ENCODE measurements at regions not wholly inside any gene's neighbourhood (a gene's known extent, or its start where the extent isn't known, plus 50 kb on each side); places are given as distances from the start of the nearest gene placed in this dataset.

GRCh38 chr17:79505199-79505598 lies 105.7 kb downstream of the RBFOX3 start:
- no peaks in the 10 kb centered on the region for H3K9me3 ChIP-seq (ENCODE audit: low read length)
- DNase-seq = no peak

GRCh38 chr17:79504181-79504605 lies 106.7 kb downstream of the RBFOX3 start:
- no peak for DNase-seq
- Histone ChIP-seq H3K27ac (ENCODE audit: low read length) (no peak overlapping the region), H3K4me1 (ENCODE audit: low read length) (no peaks in the 10 kb centered on the region), H4K20me1 (ENCODE audit: insufficient read depth, low read depth, low read length) (no peaks in the 10 kb centered on the region), H3K4me2 (ENCODE audit: low read depth, low read length, poor library complexity, severe bottlenecking) (no peak overlapping the region), H3K9me3 (ENCODE audit: low read length) (no peaks in the 10 kb centered on the region), H3K4me3 (ENCODE audit: low read length) (no peak overlapping the region), H3K9ac (ENCODE audit: low read length) (no peak overlapping the region), H3K9me2 (replicated peaks; ENCODE audit: insufficient read depth, low read length) (no peaks in the 10 kb centered on the region), H3K79me2 (ENCODE audit: low read length) (no peaks in the 10 kb centered on the region), H3K27me3 (ENCODE audit: low read length) (no peaks in the 10 kb centered on the region), H2AFZ (ENCODE audit: low read length) (no peak overlapping the region), H3K36me3 (ENCODE audit: insufficient read depth, low read length) (no peaks in the 10 kb centered on the region)

More at GRCh38 chr17:79505199-79505598, 105.7 kb downstream of the RBFOX3 start:
- Histone ChIP-seq H2AFZ (ENCODE audit: low read length) (no peak overlapping the region), H3K9me2 (replicated peaks; ENCODE audit: insufficient read depth, low read length) (no peaks in the 10 kb centered on the region), H3K4me2 (ENCODE audit: low read depth, low read length, poor library complexity, severe bottlenecking) (no peak overlapping the region), H3K79me2 (ENCODE audit: low read length) (no peaks in the 10 kb centered on the region), H3K4me1 (ENCODE audit: low read length) (no peaks in the 10 kb centered on the region), H3K36me3 (ENCODE audit: insufficient read depth, low read length) (no peaks in the 10 kb centered on the region), H3K4me3 (ENCODE audit: low read length) (no peak overlapping the region), H3K9ac (ENCODE audit: low read length) (no peak overlapping the region), H3K27me3 (ENCODE audit: low read length) (no peaks in the 10 kb centered on the region), H4K20me1 (ENCODE audit: insufficient read depth, low read depth, low read length) (no peaks in the 10 kb centered on the region), H3K27ac (ENCODE audit: low read length) (no peak overlapping the region)

- H3K9me2 ChIP-seq (replicated peaks; ENCODE audit: insufficient read depth, low read length) = no peaks in the 10 kb centered on the region
- H3K27ac ChIP-seq (ENCODE audit: low read length) = no peak overlapping the region
- no peaks in the 10 kb centered on the region for H3K79me2 ChIP-seq (ENCODE audit: low read length)
- H3K36me3 ChIP-seq (ENCODE audit: insufficient read depth, low read length) = no peaks in the 10 kb centered on the region
- H3K4me2 ChIP-seq (ENCODE audit: low read depth, low read length, poor library complexity, severe bottlenecking) = no peak overlapping the region
- H3K9me3 ChIP-seq (ENCODE audit: low read length) = no peaks in the 10 kb centered on the region
- no peak overlapping the region for H3K9ac ChIP-seq (ENCODE audit: low read length)
- no peaks in the 10 kb centered on the region for H4K20me1 ChIP-seq (ENCODE audit: insufficient read depth, low read depth, low read length)
- no peak overlapping the region for H2AFZ ChIP-seq (ENCODE audit: low read length)
- no peak overlapping the region for H3K4me3 ChIP-seq (ENCODE audit: low read length)
- no peak for DNase-seq
- no peaks in the 10 kb centered on the region for H3K4me1 ChIP-seq (ENCODE audit: low read length)
- H3K27me3 ChIP-seq (ENCODE audit: low read length) = no peaks in the 10 kb centered on the region
Measured at GRCh38 chr17:79503126-79503839, 107.6 kb downstream of the RBFOX3 start.

- Histone ChIP-seq H2AFZ (ENCODE audit: low read length) (no peak overlapping the region), H3K4me3 (ENCODE audit: low read length) (no peak overlapping the region), H3K9me2 (replicated peaks; ENCODE audit: insufficient read depth, low read length) (no peaks in the 10 kb centered on the region), H3K4me2 (ENCODE audit: low read depth, low read length, poor library complexity, severe bottlenecking) (no peak overlapping the region), H3K27ac (ENCODE audit: low read length) (no peak overlapping the region), H3K4me1 (ENCODE audit: low read length) (no peaks in the 10 kb centered on the region), H3K27me3 (ENCODE audit: low read length) (no peaks in the 10 kb centered on the region), H3K36me3 (ENCODE audit: insufficient read depth, low read length) (no peaks in the 10 kb centered on the region), H3K9ac (ENCODE audit: low read length) (no peak overlapping the region), H3K9me3 (ENCODE audit: low read length) (no peaks in the 10 kb centered on the region), H3K79me2 (ENCODE audit: low read length) (no peaks in the 10 kb centered on the region), H4K20me1 (ENCODE audit: insufficient read depth, low read depth, low read length) (no peaks in the 10 kb centered on the region)
- no peak for DNase-seq
Measured at GRCh38 chr17:79501910-79502309, 108.9 kb downstream of the RBFOX3 start.

GRCh38 chr17:79500745-79501618 lies 109.9 kb downstream of the RBFOX3 start:
- H4K20me1 ChIP-seq (ENCODE audit: insufficient read depth, low read depth, low read length) = no peaks in the 10 kb centered on the region
- no peaks in the 10 kb centered on the region for H3K9me2 ChIP-seq (replicated peaks; ENCODE audit: insufficient read depth, low read length)
- DNase-seq = no peak
- no peak overlapping the region for H3K4me3 ChIP-seq (ENCODE audit: low read length)
- no peaks in the 10 kb centered on the region for H3K9me3 ChIP-seq (ENCODE audit: low read length)
- no peak overlapping the region for H2AFZ ChIP-seq (ENCODE audit: low read length)
- H3K27me3 ChIP-seq (ENCODE audit: low read length) = no peaks in the 10 kb centered on the region
- no peak overlapping the region for H3K9ac ChIP-seq (ENCODE audit: low read length)
- no peaks in the 10 kb centered on the region for H3K79me2 ChIP-seq (ENCODE audit: low read length)
- no peaks in the 10 kb centered on the region for H3K36me3 ChIP-seq (ENCODE audit: insufficient read depth, low read length)
- H3K4me2 ChIP-seq (ENCODE audit: low read depth, low read length, poor library complexity, severe bottlenecking) = no peak overlapping the region
- no peak overlapping the region for H3K27ac ChIP-seq (ENCODE audit: low read length)
- no peaks in the 10 kb centered on the region for H3K4me1 ChIP-seq (ENCODE audit: low read length)

GRCh38 chr17:79498854-79499253 lies 112.0 kb downstream of the RBFOX3 start:
- no peak for DNase-seq
- no peaks in the 10 kb centered on the region for H3K36me3 ChIP-seq (ENCODE audit: insufficient read depth, low read length)
- no peaks in the 10 kb centered on the region for H3K4me1 ChIP-seq (ENCODE audit: low read length)
- H3K9me2 ChIP-seq (replicated peaks; ENCODE audit: insufficient read depth, low read length) = no peaks in the 10 kb centered on the region
- H3K9me3 ChIP-seq (ENCODE audit: low read length) = no peaks in the 10 kb centered on the region
- no peaks in the 10 kb centered on the region for H3K27me3 ChIP-seq (ENCODE audit: low read length)
- no peak overlapping the region for H3K4me2 ChIP-seq (ENCODE audit: low read depth, low read length, poor library complexity, severe bottlenecking)
- H3K79me2 ChIP-seq (ENCODE audit: low read length) = no peaks in the 10 kb centered on the region
- no peak overlapping the region for H3K4me3 ChIP-seq (ENCODE audit: low read length)
- no peaks in the 10 kb centered on the region for H4K20me1 ChIP-seq (ENCODE audit: insufficient read depth, low read depth, low read length)
- no peak overlapping the region for H3K27ac ChIP-seq (ENCODE audit: low read length)
- H3K9ac ChIP-seq (ENCODE audit: low read length) = no peak overlapping the region
- no peak overlapping the region for H2AFZ ChIP-seq (ENCODE audit: low read length)

- H3K27me3 ChIP-seq (ENCODE audit: low read length) = no peaks in the 10 kb centered on the region
- H3K4me1 ChIP-seq (ENCODE audit: low read length) = no peaks in the 10 kb centered on the region
- no peaks in the 10 kb centered on the region for H3K9me2 ChIP-seq (replicated peaks; ENCODE audit: insufficient read depth, low read length)
- H3K4me3 ChIP-seq (ENCODE audit: low read length) = no peak overlapping the region
- H3K9me3 ChIP-seq (ENCODE audit: low read length) = no peaks in the 10 kb centered on the region
- H2AFZ ChIP-seq (ENCODE audit: low read length) = no peak overlapping the region
- no peaks in the 10 kb centered on the region for H3K36me3 ChIP-seq (ENCODE audit: insufficient read depth, low read length)
- no peak overlapping the region for H3K9ac ChIP-seq (ENCODE audit: low read length)
- no peak overlapping the region for H3K4me2 ChIP-seq (ENCODE audit: low read depth, low read length, poor library complexity, severe bottlenecking)
- H3K79me2 ChIP-seq (ENCODE audit: low read length) = no peaks in the 10 kb centered on the region
- no peaks in the 10 kb centered on the region for H4K20me1 ChIP-seq (ENCODE audit: insufficient read depth, low read depth, low read length)
- H3K27ac ChIP-seq (ENCODE audit: low read length) = no peak overlapping the region
- no peak for DNase-seq
Measured at GRCh38 chr17:79497777-79498348, 113.0 kb downstream of the RBFOX3 start.

- H3K9me2 ChIP-seq (replicated peaks; ENCODE audit: insufficient read depth, low read length) = no peaks in the 10 kb centered on the region
- DNase-seq = no peak
- no peaks in the 10 kb centered on the region for H3K36me3 ChIP-seq (ENCODE audit: insufficient read depth, low read length)
- H2AFZ ChIP-seq (ENCODE audit: low read length) = no peak overlapping the region
- H3K4me3 ChIP-seq (ENCODE audit: low read length) = no peak overlapping the region
- no peak overlapping the region for H3K4me2 ChIP-seq (ENCODE audit: low read depth, low read length, poor library complexity, severe bottlenecking)
- no peaks in the 10 kb centered on the region for H3K27me3 ChIP-seq (ENCODE audit: low read length)
- H3K4me1 ChIP-seq (ENCODE audit: low read length) = no peaks in the 10 kb centered on the region
- H3K27ac ChIP-seq (ENCODE audit: low read length) = no peak overlapping the region
- no peaks in the 10 kb centered on the region for H3K79me2 ChIP-seq (ENCODE audit: low read length)
- no peak overlapping the region for H3K9ac ChIP-seq (ENCODE audit: low read length)
- no peaks in the 10 kb centered on the region for H4K20me1 ChIP-seq (ENCODE audit: insufficient read depth, low read depth, low read length)
- no peaks in the 10 kb centered on the region for H3K9me3 ChIP-seq (ENCODE audit: low read length)
Measured at GRCh38 chr17:79496422-79497005, 114.3 kb downstream of the RBFOX3 start.
